Activated CD8-positive, alpha-beta memory T cell treated with anti-CD3 and anti-CD28 coated beads for 24 hours (primary cell): ENCODE measurements at regions not wholly inside any gene's neighbourhood (a gene's known extent, or its start where the extent isn't known, plus 50 kb on each side); places are given as distances from the start of the nearest gene placed in this dataset.
"Not testable (repeated sequence)": the region's sequence is repeated elsewhere in the genome, so short reads cannot be mapped to it uniquely, and the experiment has no call there.

Experiments
- DNase-seq: peaks from one replicate; pipeline ENCODE4 v3.0.0-alpha.2; 2020

GRCh38 chr6:12348530-12349511 lies 58.7 kb downstream of the EDN1 start:
- no peak for DNase-seq

- DNase-seq, result no peak
Measured at GRCh38 chr6:12350644-12351170, 60.5 kb downstream of the EDN1 start.

DNA sequence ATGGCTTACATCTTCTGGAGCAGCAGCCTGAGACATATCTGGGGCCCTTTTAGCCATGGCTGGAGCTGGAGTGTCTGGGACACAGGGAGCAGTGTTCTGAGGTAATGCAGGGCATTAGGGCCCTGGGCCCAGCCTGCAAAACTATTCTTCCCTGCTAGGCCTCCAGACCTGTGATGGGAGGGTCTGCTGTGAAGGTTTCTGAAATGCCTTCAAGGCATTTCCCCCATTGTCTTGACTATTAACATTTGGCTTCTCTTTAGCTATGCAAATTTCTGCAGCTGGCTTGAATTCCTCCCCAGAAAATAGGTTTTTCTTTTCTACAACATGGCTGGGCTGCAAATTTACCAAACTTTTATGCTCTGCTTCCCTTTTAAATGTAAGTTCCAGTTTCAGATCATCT lies 61.5 kb downstream of the EDN1 start:
- DNase-seq, result no peak

DNA sequence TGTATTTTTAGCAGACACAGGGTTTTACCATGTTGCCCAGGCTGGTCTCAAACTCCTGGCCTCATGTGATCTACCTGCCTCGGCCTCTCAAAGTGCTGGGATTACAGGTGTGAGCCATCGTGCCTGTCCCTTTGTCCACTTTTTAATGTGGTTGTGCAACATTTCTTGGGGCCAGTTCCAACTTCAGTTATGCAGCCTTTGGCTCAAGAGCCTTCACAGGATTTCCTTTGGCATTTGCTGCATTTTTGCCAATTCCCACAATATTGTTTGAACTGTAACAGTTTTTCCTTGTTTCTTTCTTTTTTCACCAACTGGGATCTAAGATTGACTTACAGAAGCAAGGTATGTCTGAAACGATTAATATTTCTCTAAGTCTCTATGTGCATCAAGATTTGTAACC lies 63.6 kb downstream of the EDN1 start:
- no peak for DNase-seq

DNA sequence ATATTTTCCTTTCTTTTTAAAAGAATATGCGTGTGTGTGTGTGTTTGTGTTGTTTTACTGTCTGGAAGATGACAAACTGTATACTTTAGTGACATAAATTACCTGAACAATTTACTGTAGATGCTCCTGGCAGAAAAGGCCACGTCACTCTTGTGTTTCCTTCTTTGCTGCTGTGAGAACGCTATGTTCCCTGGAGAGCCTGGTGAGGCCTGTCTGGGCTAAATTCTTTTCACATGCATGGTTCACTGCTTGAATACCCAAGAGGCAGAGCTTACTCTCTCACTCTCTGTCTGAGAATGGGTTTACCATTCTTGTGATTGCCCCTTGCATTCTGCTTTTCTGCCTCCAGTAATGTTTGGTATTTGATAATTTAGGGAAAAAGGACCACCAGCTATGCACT lies 64.3 kb downstream of the EDN1 start:
- DNase-seq, result no peak

DNA sequence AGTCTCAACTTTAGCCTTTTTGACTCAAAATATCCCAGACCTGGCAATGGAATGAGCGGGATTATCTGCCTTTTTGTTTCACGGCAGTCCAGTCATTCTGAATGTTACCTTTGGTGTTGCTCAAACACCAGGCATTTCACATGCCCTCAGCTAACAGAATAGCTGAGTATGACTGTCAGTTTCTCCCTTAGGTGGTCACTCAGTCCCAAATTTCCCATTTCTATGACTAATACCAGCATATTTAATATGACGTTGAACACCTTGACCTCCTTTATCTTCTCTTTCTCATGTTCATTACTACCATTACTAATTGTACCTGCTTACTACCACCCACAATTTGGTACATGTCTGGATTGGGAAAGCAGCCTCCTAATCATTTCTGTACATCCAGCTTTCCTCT lies 65.2 kb downstream of the EDN1 start:
- no peak for DNase-seq

GRCh38 chr6:12356431-12356830 lies 66.3 kb downstream of the EDN1 start:
- DNase-seq, result no peak

- DNase-seq, result no peak
Measured at GRCh38 chr6:12356983-12357972, 67.1 kb downstream of the EDN1 start.

DNA sequence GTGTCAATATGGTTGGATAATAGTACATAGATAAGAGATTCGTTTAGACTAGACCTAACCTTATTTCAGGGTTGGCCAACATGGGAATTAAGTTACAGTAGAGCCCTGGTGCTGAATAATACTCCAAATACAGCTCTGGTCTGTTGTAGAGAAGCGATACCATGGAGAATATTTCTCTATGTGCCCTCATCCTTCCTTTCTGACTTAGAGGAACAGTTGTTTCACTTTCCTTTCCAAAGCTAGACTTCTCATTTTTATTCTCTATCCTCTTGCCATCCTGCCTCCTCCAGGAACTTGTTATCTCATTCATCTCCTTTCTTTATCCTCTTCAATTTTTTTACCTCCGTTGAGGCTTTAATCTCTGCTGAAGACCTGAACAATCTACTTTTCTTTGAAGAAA lies 68.9 kb downstream of the EDN1 start:
- no peak for DNase-seq

GRCh38 chr6:12361042-12361765 lies 71.0 kb downstream of the EDN1 start:
- DNase-seq, result no peak

DNA sequence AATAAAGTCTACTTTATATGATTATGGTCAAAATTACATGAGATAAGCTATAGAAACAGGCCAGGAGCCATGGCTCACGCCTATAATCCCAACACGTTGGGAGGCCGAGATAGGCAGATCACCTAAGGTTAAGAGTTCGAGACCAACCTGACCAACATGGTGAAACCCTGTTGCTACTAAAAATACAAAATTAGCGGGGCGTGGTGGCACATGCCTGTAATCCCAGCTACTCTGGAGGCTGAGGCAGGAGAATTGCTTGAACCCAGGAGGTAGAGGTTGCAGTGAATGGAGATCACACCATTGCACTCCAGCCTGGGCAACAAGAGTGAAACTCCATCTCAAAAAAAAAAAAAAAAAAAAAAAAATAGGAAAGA lies 73.1 kb downstream of the EDN1 start:
- DNase-seq, result not testable (repeated sequence)

- DNase-seq, result no peak
Measured at GRCh38 chr6:12363651-12364381, 73.7 kb downstream of the EDN1 start.

GRCh38 chr6:12364621-12365020 lies 74.5 kb downstream of the EDN1 start:
- DNase-seq, result no peak

- no peak for DNase-seq
Measured at GRCh38 chr6:12366731-12367130, 76.6 kb downstream of the EDN1 start.

GRCh38 chr6:12367412-12367811 lies 77.3 kb downstream of the EDN1 start:
- no peak for DNase-seq

DNA sequence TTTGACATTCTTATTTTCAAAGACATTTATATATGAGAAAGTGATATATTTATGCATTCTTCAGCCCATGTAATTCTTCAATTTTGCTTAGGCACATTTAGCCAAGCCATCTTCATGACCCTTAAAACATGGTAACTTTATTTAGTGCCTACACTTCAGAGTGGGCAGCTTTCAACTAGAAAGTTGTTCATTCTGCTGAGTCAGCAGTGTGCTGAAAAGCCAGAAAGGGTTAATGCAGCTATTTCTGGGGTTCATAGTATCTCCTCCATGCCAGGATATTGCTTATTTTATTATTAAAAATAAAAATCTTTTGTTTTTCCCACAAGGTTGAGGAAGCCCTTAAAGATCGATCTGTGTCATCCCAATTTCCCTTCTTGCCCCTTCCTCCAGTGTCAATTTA lies 79.2 kb downstream of the EDN1 start:
- DNase-seq, result no peak

DNA sequence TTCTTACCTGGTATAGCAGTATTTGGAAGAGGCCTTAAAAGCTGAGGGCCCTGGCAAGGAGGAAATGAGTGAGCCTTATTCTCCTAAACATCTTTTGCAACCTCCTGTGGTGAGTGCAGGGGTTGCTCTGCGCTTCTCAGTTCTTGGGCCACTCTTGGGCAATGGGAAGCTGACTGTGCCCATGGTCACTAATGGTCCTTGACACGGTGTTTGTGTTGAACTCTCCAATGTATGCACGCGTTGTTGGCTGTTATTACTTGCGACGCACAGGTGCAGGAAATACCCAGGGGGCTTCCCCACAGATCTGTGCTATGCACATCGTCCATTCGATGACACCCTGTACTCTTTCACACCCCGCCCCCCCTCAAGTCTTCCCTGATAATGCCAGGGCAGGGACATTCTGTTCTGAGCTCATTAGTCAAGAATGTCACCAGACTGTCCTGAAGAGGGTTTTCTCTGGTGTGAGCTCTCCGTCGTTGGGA lies 79.7 kb downstream of the EDN1 start:
- DNase-seq, result no peak

DNA sequence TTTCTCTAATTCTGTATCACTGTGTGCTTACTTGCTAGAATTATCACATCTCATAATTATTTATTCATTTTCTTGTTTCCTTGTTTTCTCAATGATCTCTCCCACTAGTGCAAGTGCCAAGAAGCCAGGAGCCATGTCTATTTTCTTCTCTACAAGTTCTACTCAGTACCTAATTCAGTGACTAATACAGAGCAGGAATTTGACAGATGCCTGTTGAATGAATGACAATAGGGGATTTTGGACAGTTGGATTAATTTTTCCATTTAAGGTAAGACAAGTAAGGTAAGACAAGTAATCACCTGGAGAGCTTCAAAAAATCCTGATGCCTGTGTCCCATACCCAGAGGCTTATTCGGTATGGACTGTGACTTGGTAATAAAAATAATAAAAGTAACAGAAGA lies 81.0 kb downstream of the EDN1 start:
- DNase-seq, result no peak

GRCh38 chr6:12371641-12372146 lies 81.5 kb downstream of the EDN1 start:
- no peak for DNase-seq

DNA sequence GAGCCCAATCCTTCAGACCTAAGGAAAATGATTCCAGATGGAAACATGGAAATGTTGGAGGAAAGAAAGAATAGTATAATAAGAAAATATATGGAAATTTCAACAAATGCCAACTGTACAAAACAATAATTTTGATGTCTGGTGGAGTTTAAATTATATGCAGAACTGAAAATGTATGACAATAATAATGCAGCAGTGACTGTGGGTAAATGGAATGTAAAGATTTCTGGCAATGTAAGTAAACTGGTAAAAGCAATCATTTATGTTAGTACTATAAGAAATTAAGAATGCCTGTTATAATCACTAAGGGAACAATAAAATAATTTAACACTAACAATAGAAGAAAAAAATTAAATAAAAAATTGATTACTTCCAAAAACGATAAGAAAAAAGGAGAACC lies 89.0 kb downstream of the EDN1 start:
- DNase-seq, result no peak

- no peak for DNase-seq
Measured at GRCh38 chr6:12381587-12381986, 91.4 kb downstream of the EDN1 start.

DNA sequence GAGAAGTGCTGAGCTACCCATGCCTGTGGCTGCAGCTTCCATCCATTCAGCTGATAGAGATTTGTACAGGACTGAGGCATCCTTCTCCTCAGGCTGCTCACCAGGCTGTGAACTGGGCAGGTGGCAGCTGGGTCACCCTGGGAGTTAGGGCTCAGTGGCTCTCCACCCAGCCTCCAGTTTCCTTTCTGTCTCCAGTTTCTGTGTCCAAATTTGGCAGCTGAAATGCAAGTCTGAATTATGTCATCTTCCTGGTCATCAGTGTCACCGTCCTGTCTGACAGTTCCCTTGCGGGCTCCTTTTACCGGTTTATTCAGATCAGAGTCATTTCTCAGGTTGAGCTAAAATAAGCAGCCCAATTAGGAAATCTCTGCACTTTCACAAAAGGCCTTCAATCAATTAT lies 93.3 kb downstream of the EDN1 start:
- no peak for DNase-seq
